H1 (cell line): ENCODE measurements at regions not wholly inside any gene's neighbourhood (a gene's known extent, or its start where the extent isn't known, plus 50 kb on each side); places are given as distances from the start of the nearest gene placed in this dataset.

Experiments
- POLR2A ChIP-seq, 2 experiments: IDR thresholded peaks; 1 replicate in 1 of 2; 2 replicates in 1 of 2; pipeline ENCODE4 v1.6.1; 2011; ENCODE audit warnings: low read depth in 2 of 2, low read length in 2 of 2, mild to moderate bottlenecking in 2 of 2; ENCODE audit errors: control extremely low read depth in 1 of 2
- TF ChIP-seq, protein P1 (sequence below): fragments of 300-600 bp; sonication (generic); IDR thresholded peaks from 2 replicates; pipeline ENCODE4 v1.7.1; 2012; ENCODE audit warnings: low read length, moderate library complexity, mild to moderate bottlenecking, inconsistent platforms; ENCODE audit not compliant: insufficient replicate concordance
- TF ChIP-seq, protein P2 (sequence below): IDR thresholded peaks from 2 replicates; pipeline ENCODE4 v1.6.1; 2011; ENCODE audit warnings: low read depth, mild to moderate bottlenecking, low read length; ENCODE audit not compliant: insufficient read depth

DNA sequence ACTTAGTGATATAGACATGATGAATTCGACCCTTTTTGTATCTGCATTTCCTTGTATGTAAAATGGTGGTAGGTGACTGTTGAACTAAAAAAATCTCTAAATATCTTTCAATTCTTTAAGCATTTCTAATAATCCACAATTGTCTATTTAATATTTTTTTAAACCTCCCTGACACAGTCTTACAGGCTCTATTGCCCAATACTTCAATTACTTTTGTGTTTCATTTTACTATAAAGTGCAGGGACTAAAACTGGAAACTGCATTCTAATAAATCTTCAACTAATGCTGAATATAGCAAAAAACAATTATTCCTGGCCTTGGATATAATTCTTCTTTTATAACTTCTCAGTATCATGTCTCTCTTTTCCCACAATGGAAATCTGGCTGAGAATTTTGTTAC, 202.7 kb upstream of the PIK3R1 start (continued):
- TF ChIP-seq, protein P1, sequence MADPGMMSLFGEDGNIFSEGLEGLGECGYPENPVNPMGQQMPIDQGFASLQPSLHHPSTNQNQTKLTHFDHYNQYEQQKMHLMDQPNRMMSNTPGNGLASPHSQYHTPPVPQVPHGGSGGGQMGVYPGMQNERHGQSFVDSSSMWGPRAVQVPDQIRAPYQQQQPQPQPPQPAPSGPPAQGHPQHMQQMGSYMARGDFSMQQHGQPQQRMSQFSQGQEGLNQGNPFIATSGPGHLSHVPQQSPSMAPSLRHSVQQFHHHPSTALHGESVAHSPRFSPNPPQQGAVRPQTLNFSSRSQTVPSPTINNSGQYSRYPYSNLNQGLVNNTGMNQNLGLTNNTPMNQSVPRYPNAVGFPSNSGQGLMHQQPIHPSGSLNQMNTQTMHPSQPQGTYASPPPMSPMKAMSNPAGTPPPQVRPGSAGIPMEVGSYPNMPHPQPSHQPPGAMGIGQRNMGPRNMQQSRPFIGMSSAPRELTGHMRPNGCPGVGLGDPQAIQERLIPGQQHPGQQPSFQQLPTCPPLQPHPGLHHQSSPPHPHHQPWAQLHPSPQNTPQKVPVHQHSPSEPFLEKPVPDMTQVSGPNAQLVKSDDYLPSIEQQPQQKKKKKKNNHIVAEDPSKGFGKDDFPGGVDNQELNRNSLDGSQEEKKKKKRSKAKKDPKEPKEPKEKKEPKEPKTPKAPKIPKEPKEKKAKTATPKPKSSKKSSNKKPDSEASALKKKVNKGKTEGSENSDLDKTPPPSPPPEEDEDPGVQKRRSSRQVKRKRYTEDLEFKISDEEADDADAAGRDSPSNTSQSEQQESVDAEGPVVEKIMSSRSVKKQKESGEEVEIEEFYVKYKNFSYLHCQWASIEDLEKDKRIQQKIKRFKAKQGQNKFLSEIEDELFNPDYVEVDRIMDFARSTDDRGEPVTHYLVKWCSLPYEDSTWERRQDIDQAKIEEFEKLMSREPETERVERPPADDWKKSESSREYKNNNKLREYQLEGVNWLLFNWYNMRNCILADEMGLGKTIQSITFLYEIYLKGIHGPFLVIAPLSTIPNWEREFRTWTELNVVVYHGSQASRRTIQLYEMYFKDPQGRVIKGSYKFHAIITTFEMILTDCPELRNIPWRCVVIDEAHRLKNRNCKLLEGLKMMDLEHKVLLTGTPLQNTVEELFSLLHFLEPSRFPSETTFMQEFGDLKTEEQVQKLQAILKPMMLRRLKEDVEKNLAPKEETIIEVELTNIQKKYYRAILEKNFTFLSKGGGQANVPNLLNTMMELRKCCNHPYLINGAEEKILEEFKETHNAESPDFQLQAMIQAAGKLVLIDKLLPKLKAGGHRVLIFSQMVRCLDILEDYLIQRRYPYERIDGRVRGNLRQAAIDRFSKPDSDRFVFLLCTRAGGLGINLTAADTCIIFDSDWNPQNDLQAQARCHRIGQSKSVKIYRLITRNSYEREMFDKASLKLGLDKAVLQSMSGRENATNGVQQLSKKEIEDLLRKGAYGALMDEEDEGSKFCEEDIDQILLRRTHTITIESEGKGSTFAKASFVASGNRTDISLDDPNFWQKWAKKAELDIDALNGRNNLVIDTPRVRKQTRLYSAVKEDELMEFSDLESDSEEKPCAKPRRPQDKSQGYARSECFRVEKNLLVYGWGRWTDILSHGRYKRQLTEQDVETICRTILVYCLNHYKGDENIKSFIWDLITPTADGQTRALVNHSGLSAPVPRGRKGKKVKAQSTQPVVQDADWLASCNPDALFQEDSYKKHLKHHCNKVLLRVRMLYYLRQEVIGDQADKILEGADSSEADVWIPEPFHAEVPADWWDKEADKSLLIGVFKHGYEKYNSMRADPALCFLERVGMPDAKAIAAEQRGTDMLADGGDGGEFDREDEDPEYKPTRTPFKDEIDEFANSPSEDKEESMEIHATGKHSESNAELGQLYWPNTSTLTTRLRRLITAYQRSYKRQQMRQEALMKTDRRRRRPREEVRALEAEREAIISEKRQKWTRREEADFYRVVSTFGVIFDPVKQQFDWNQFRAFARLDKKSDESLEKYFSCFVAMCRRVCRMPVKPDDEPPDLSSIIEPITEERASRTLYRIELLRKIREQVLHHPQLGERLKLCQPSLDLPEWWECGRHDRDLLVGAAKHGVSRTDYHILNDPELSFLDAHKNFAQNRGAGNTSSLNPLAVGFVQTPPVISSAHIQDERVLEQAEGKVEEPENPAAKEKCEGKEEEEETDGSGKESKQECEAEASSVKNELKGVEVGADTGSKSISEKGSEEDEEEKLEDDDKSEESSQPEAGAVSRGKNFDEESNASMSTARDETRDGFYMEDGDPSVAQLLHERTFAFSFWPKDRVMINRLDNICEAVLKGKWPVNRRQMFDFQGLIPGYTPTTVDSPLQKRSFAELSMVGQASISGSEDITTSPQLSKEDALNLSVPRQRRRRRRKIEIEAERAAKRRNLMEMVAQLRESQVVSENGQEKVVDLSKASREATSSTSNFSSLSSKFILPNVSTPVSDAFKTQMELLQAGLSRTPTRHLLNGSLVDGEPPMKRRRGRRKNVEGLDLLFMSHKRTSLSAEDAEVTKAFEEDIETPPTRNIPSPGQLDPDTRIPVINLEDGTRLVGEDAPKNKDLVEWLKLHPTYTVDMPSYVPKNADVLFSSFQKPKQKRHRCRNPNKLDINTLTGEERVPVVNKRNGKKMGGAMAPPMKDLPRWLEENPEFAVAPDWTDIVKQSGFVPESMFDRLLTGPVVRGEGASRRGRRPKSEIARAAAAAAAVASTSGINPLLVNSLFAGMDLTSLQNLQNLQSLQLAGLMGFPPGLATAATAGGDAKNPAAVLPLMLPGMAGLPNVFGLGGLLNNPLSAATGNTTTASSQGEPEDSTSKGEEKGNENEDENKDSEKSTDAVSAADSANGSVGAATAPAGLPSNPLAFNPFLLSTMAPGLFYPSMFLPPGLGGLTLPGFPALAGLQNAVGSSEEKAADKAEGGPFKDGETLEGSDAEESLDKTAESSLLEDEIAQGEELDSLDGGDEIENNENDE = no peak
- no peak for TF ChIP-seq POLR2A (IDR thresholded peaks at IDR 0.05; ENCODE audit: control extremely low read depth in 1 of 2, low read depth in 2 of 2, low read length in 2 of 2)
- TF ChIP-seq, protein P2, sequence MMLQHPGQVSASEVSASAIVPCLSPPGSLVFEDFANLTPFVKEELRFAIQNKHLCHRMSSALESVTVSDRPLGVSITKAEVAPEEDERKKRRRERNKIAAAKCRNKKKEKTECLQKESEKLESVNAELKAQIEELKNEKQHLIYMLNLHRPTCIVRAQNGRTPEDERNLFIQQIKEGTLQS = no peak
